CD14-positive monocyte (primary cell): ENCODE measurements at regions not wholly inside any gene's neighbourhood (a gene's known extent, or its start where the extent isn't known, plus 50 kb on each side); places are given as distances from the start of the nearest gene placed in this dataset.

ENCODE experiments used
- DNase-seq, 3 donors: peaks; one replicate each; pipeline ENCODE4 v3.0.0-alpha.2; 2011 to 2022
- H2AFZ ChIP-seq: 2 replicates; pipeline ENCODE4 v1.6.0; 2012; ENCODE audit warnings: mild to moderate bottlenecking, low read depth, low read length, inconsistent platforms; ENCODE audit not compliant: insufficient read depth, poor library complexity, severe bottlenecking
- H3K27ac ChIP-seq, 2 donors: 1 replicate in 1 of 2; 2 replicates in 1 of 2; pipeline ENCODE4 v1.5.1; 2012 to 2013; ENCODE audit warnings: low read length in 2 of 2, control low read depth in 1 of 2, inconsistent platforms in 1 of 2, low read depth in 1 of 2, mild to moderate bottlenecking in 1 of 2
- H3K27me3 ChIP-seq, 2 donors: one replicate each; pipeline versions ENCODE4 v1.6.0 to v1.6.1; 2011 to 2013; ENCODE audit warnings: low read length in 2 of 2; ENCODE audit not compliant: control insufficient read depth in 2 of 2, insufficient read depth in 2 of 2
- H3K36me3 ChIP-seq, 2 donors: replicated peaks in 1 of 2; 1 replicate in 1 of 2; 2 replicates in 1 of 2; pipeline versions ENCODE4 v1.5.1 to v1.6.1; 2012 to 2013; ENCODE audit warnings: low read length in 2 of 2, control low read depth in 1 of 2, inconsistent platforms in 1 of 2, mild to moderate bottlenecking in 1 of 2; ENCODE audit not compliant: insufficient read depth in 2 of 2, control insufficient read depth in 1 of 2
- H3K4me1 ChIP-seq, 2 donors: 1 replicate in 1 of 2; 2 replicates in 1 of 2; pipeline versions ENCODE4 v1.5.1 to v1.6.1; 2012 to 2013; ENCODE audit warnings: low read length in 2 of 2, control low read depth in 1 of 2, inconsistent platforms in 1 of 2, mild to moderate bottlenecking in 1 of 2, moderate library complexity in 1 of 2; ENCODE audit not compliant: insufficient read depth in 2 of 2, control insufficient read depth in 1 of 2
- H3K4me2 ChIP-seq: replicated peaks from 2 replicates; pipeline ENCODE3; 2012; ENCODE audit warnings: low read length, moderate library complexity, mild to moderate bottlenecking; ENCODE audit not compliant: poor library complexity, severe bottlenecking; ENCODE audit errors: extremely low read depth
- H3K4me3 ChIP-seq, 3 experiments: fragments of 200-600 bp in 1 of 3; sonication (generic) in 1 of 3; replicated peaks in 1 of 3; 1 replicate in 2 of 3; 2 replicates in 1 of 3; pipeline ENCODE4 v1.5.1; 2011 to 2013; ENCODE audit warnings: low read length in 3 of 3, mild to moderate bottlenecking in 3 of 3, control low read depth in 2 of 3, low read depth in 2 of 3, inconsistent platforms in 1 of 3, moderate library complexity in 1 of 3
- H3K79me2 ChIP-seq: 2 replicates; pipeline ENCODE4 v1.6.0; 2012; ENCODE audit warnings: mild to moderate bottlenecking, control low read depth, inconsistent platforms, low read length, moderate library complexity; ENCODE audit not compliant: insufficient read depth
- H3K9ac ChIP-seq: 2 replicates; pipeline ENCODE4 v1.6.0; 2017; ENCODE audit warnings: low read length, mild to moderate bottlenecking; ENCODE audit not compliant: insufficient read depth, poor library complexity, severe bottlenecking
- H3K9me3 ChIP-seq, 2 donors: replicated peaks in 1 of 2; 1 replicate in 1 of 2; 2 replicates in 1 of 2; pipeline versions ENCODE4 v1.5.1 to v1.6.1; 2012 to 2013; ENCODE audit warnings: low read length in 2 of 2, control low read depth in 1 of 2; ENCODE audit not compliant: control insufficient read depth in 1 of 2, insufficient read depth in 1 of 2
- H4K20me1 ChIP-seq: 2 replicates; pipeline ENCODE4 v1.6.0; 2012; ENCODE audit warnings: mild to moderate bottlenecking, low read length, control low read depth, moderate library complexity; ENCODE audit not compliant: insufficient read depth
- H3K27ac Mint-ChIP-seq, 7 donors: one replicate each; pipeline ENCODE4 v1.8.0; 2020; ENCODE audit warnings: mild to moderate bottlenecking in 7 of 7, mixed read lengths in 7 of 7, moderate library complexity in 6 of 7, inconsistent platforms in 2 of 7
- H3K27me3 Mint-ChIP-seq, 3 donors: one replicate each; pipeline ENCODE4 v1.8.0; 2021 to 2022; ENCODE audit warnings: low read depth in 3 of 3, mild to moderate bottlenecking in 3 of 3, mixed read lengths in 3 of 3, moderate library complexity in 3 of 3, inconsistent platforms in 1 of 3
- H3K36me3 Mint-ChIP-seq, 2 donors: one replicate each; pipeline ENCODE4 v1.8.0; 2020; ENCODE audit warnings: mixed read lengths in 2 of 2, inconsistent platforms in 1 of 2, mild to moderate bottlenecking in 1 of 2
- H3K4me1 Mint-ChIP-seq: one replicate; pipeline ENCODE4 v1.8.0; 2020; ENCODE audit warnings: mild to moderate bottlenecking, mixed read lengths
- H3K4me3 Mint-ChIP-seq, 2 donors: one replicate each; pipeline ENCODE4 v1.8.0; 2020; ENCODE audit warnings: mild to moderate bottlenecking in 2 of 2, mixed read lengths in 2 of 2, moderate library complexity in 1 of 2
- H3K9me3 Mint-ChIP-seq, 7 donors: one replicate each; pipeline ENCODE4 v1.8.0; 2020 to 2022; ENCODE audit warnings: mixed read lengths in 7 of 7, mild to moderate bottlenecking in 6 of 7, moderate library complexity in 6 of 7, inconsistent platforms in 2 of 7
- CTCF ChIP-seq: fragments of 200-600 bp; IDR thresholded peaks from one replicate; pipeline ENCODE4 v1.8.0; 2022; ENCODE audit warnings: antibody characterized with exemption, mild to moderate bottlenecking
- whole genome bisulfite sequencing: methylation state at CpG from one replicate; pipeline ENCODE4 v1.1.5; 2013; ENCODE audit warnings: missing lambda C conversion rate; ENCODE audit not compliant: insufficient coverage; 5-methylcytosine and 5-hydroxymethylcytosine counted together
- intact Hi-C, 2 donors: fragments of 100-400 bp; cut with micrococcal nuclease; formaldehyde crosslinking; loops; one replicate each; pipeline versions ENCODE4 v1.15.0 to v1.15.1; 2023

GRCh38 chr13:103715335-103715734, 649.1 kb upstream of the SLC10A2 start:
- H3K79me2 ChIP-seq = no peaks in the 10 kb centered on the region
- no peak overlapping the region for H3K4me3 ChIP-seq
- no peak for DNase-seq
- WGBS = no CpG with 5 or more reads among the region's 5 CpGs
- TF ChIP-seq CTCF = no peak
- Mint-ChIP-seq H3K27me3 (peaks cover 0 to 2% (median 0%) of the 10 kb centered on the region in 3 donors), H3K9me3 (peaks cover 0 to 5% (median 2%) of the 10 kb centered on the region in 7 donors), H3K27ac (no peak overlapping the region), H3K4me1 (no peaks in the 10 kb centered on the region), H3K36me3 (no peaks in the 10 kb centered on the region), H3K4me3 (no peak overlapping the region)
- no peaks in the 10 kb centered on the region for H3K36me3 ChIP-seq
- no peak overlapping the region for H3K9ac ChIP-seq
- no peaks in the 10 kb centered on the region for H3K9me3 ChIP-seq
- H3K4me2 ChIP-seq = no peak overlapping the region
- H3K27ac ChIP-seq = no peak overlapping the region
- H2AFZ ChIP-seq = no peak overlapping the region
- no peaks in the 10 kb centered on the region for H4K20me1 ChIP-seq
- no peaks in the 10 kb centered on the region for H3K27me3 ChIP-seq
- H3K4me1 ChIP-seq = no peaks in the 10 kb centered on the region
- intact Hi-C loops = no loop called here

GRCh38 chr13:103703246-103703645, 637.0 kb upstream of the SLC10A2 start:
- no CpG with 5 or more reads among the region's 1 CpG for WGBS
- Histone ChIP-seq H3K4me1 (no peaks in the 10 kb centered on the region), H3K27ac (no peak overlapping the region), H3K9me3 (no peaks in the 10 kb centered on the region), H3K27me3 (no peaks in the 10 kb centered on the region), H3K36me3 (no peaks in the 10 kb centered on the region), H3K9ac (no peak overlapping the region), H4K20me1 (no peaks in the 10 kb centered on the region), H3K4me3 (no peak overlapping the region), H2AFZ (no peak overlapping the region), H3K79me2 (no peaks in the 10 kb centered on the region), H3K4me2 (no peak overlapping the region)
- no peak for TF ChIP-seq CTCF
- peaks cover 0 to 12% (median 5%) of the 10 kb centered on the region in 7 donors for H3K9me3 Mint-ChIP-seq
- H3K27me3 Mint-ChIP-seq = no peaks in the 10 kb centered on the region
- H3K4me1 Mint-ChIP-seq = no peaks in the 10 kb centered on the region
- no peak for DNase-seq
- H3K27ac Mint-ChIP-seq = no peak overlapping the region
- no peaks in the 10 kb centered on the region for H3K36me3 Mint-ChIP-seq
- no peak overlapping the region for H3K4me3 Mint-ChIP-seq
- intact Hi-C loops = no loop called here
